ENCODE measurements at regions not wholly inside any gene's neighbourhood (a gene's known extent, or its start where the extent isn't known, plus 50 kb on each side); places are given as distances from the start of the nearest gene placed in this dataset.

GRCh38 chr9:89780959-89781358 lies 176.1 kb downstream of the GADD45G start:
- Histone ChIP-seq H3K9me3 (ENCODE audit: control insufficient read depth in 3 of 3, low read length in 3 of 3) (no peaks in the 10 kb centered on the region), H3K9ac (ENCODE audit: low read depth in 1 of 3, low read length in 3 of 3) (no peak overlapping the region), H3K27ac (ENCODE audit: low read depth, low read length) (no peak overlapping the region), H3K4me1 (ENCODE audit: control insufficient read depth in 3 of 3, insufficient read depth in 3 of 3, low read length in 3 of 3) (peaks cover 10 to 19% (median 11%) of the 10 kb centered on the region in 3 donors), H3K36me3 (ENCODE audit: control insufficient read depth in 3 of 3, insufficient read depth in 3 of 3, low read length in 3 of 3) (no peaks in the 10 kb centered on the region), H3K4me3 (ENCODE audit: low read length in 3 of 3) (no peak overlapping the region), H3K27me3 (ENCODE audit: control insufficient read depth in 3 of 3, insufficient read depth in 3 of 3, low read length in 3 of 3) (peaks cover 0 to 3% (median 2%) of the 10 kb centered on the region in 3 donors)

- H3K4me1 ChIP-seq (ENCODE audit: control insufficient read depth in 3 of 3, insufficient read depth in 3 of 3, low read length in 3 of 3): peaks cover 10 to 16% (median 11%) of the 10 kb centered on the region in 3 donors
- H3K9me3 ChIP-seq (ENCODE audit: control insufficient read depth in 3 of 3, low read length in 3 of 3): no peaks in the 10 kb centered on the region
- no peak overlapping the region for H3K27ac ChIP-seq (ENCODE audit: low read depth, low read length)
- H3K4me3 ChIP-seq (ENCODE audit: low read length in 3 of 3): no peak overlapping the region
- no peak overlapping the region for H3K9ac ChIP-seq (ENCODE audit: low read depth in 1 of 3, low read length in 3 of 3)
- H3K27me3 ChIP-seq (ENCODE audit: control insufficient read depth in 3 of 3, insufficient read depth in 3 of 3, low read length in 3 of 3): peaks cover 0 to 2% (median 0%) of the 10 kb centered on the region in 3 donors
- no peaks in the 10 kb centered on the region for H3K36me3 ChIP-seq (ENCODE audit: control insufficient read depth in 3 of 3, insufficient read depth in 3 of 3, low read length in 3 of 3)
Observed at GRCh38 chr9:89781838-89782540, 177.2 kb downstream of the GADD45G start.

- Histone ChIP-seq H3K36me3 (ENCODE audit: control insufficient read depth in 3 of 3, insufficient read depth in 3 of 3, low read length in 3 of 3) (no peaks in the 10 kb centered on the region), H3K4me3 (ENCODE audit: low read length in 3 of 3) (no peak overlapping the region), H3K27me3 (ENCODE audit: control insufficient read depth in 3 of 3, insufficient read depth in 3 of 3, low read length in 3 of 3) (peaks cover 0 to 6% (median 0%) of the 10 kb centered on the region in 3 donors), H3K4me1 (ENCODE audit: control insufficient read depth in 3 of 3, insufficient read depth in 3 of 3, low read length in 3 of 3) (peaks cover 3 to 6% (median 4%) of the 10 kb centered on the region in 3 donors), H3K9me3 (ENCODE audit: control insufficient read depth in 3 of 3, low read length in 3 of 3) (no peaks in the 10 kb centered on the region), H3K27ac (ENCODE audit: low read depth, low read length) (no peak overlapping the region), H3K9ac (ENCODE audit: low read depth in 1 of 3, low read length in 3 of 3) (no peak overlapping the region)
Observed at GRCh38 chr9:89786655-89787054, 181.8 kb downstream of the GADD45G start.

GRCh38 chr9:89787595-89787994 lies 182.8 kb downstream of the GADD45G start:
- no peaks in the 10 kb centered on the region for H3K9me3 ChIP-seq (ENCODE audit: control insufficient read depth in 3 of 3, low read length in 3 of 3)
- H3K9ac ChIP-seq (ENCODE audit: low read depth in 1 of 3, low read length in 3 of 3): no peak overlapping the region
- H3K36me3 ChIP-seq (ENCODE audit: control insufficient read depth in 3 of 3, insufficient read depth in 3 of 3, low read length in 3 of 3): no peaks in the 10 kb centered on the region

GRCh38 chr9:89788434-89788833 lies 183.6 kb downstream of the GADD45G start:
- Histone ChIP-seq H3K36me3 (ENCODE audit: control insufficient read depth in 3 of 3, insufficient read depth in 3 of 3, low read length in 3 of 3) (no peaks in the 10 kb centered on the region), H3K4me1 (ENCODE audit: control insufficient read depth in 3 of 3, insufficient read depth in 3 of 3, low read length in 3 of 3) (no peaks in the 10 kb centered on the region), H3K27me3 (ENCODE audit: control insufficient read depth in 3 of 3, insufficient read depth in 3 of 3, low read length in 3 of 3) (peaks cover 0 to 6% (median 0%) of the 10 kb centered on the region in 3 donors), H3K9me3 (ENCODE audit: control insufficient read depth in 3 of 3, low read length in 3 of 3) (no peaks in the 10 kb centered on the region), H3K4me3 (ENCODE audit: low read length in 3 of 3) (no peak overlapping the region), H3K27ac (ENCODE audit: low read depth, low read length) (no peak overlapping the region), H3K9ac (ENCODE audit: low read depth in 1 of 3, low read length in 3 of 3) (no peak overlapping the region)

More at GRCh38 chr9:89787595-89787994, 182.8 kb downstream of the GADD45G start:
- Histone ChIP-seq H3K4me1 (ENCODE audit: control insufficient read depth in 3 of 3, insufficient read depth in 3 of 3, low read length in 3 of 3) (no peaks in the 10 kb centered on the region), H3K4me3 (ENCODE audit: low read length in 3 of 3) (no peak overlapping the region), H3K27me3 (ENCODE audit: control insufficient read depth in 3 of 3, insufficient read depth in 3 of 3, low read length in 3 of 3) (peaks cover 0 to 6% (median 0%) of the 10 kb centered on the region in 3 donors), H3K27ac (ENCODE audit: low read depth, low read length) (no peak overlapping the region)

GRCh38 chr9:89789922-89790510 lies 185.2 kb downstream of the GADD45G start:
- H3K36me3 ChIP-seq (ENCODE audit: control insufficient read depth in 3 of 3, insufficient read depth in 3 of 3, low read length in 3 of 3): no peaks in the 10 kb centered on the region
- no peak overlapping the region for H3K4me3 ChIP-seq (ENCODE audit: low read length in 3 of 3)
- H3K9ac ChIP-seq (ENCODE audit: low read depth in 1 of 3, low read length in 3 of 3): no peak overlapping the region
- peaks cover 0 to 6% (median 0%) of the 10 kb centered on the region in 3 donors for H3K27me3 ChIP-seq (ENCODE audit: control insufficient read depth in 3 of 3, insufficient read depth in 3 of 3, low read length in 3 of 3)
- H3K9me3 ChIP-seq (ENCODE audit: control insufficient read depth in 3 of 3, low read length in 3 of 3): no peaks in the 10 kb centered on the region
- no peaks in the 10 kb centered on the region for H3K4me1 ChIP-seq (ENCODE audit: control insufficient read depth in 3 of 3, insufficient read depth in 3 of 3, low read length in 3 of 3)
- H3K27ac ChIP-seq (ENCODE audit: low read depth, low read length): no peak overlapping the region

- H3K4me1 ChIP-seq (ENCODE audit: control insufficient read depth in 3 of 3, insufficient read depth in 3 of 3, low read length in 3 of 3): no peaks in the 10 kb centered on the region
- H3K27ac ChIP-seq (ENCODE audit: low read depth, low read length): no peak overlapping the region
- H3K27me3 ChIP-seq (ENCODE audit: control insufficient read depth in 3 of 3, insufficient read depth in 3 of 3, low read length in 3 of 3): peaks cover 0 to 6% (median 0%) of the 10 kb centered on the region in 3 donors
- H3K4me3 ChIP-seq (ENCODE audit: low read length in 3 of 3): no peak overlapping the region
- H3K9me3 ChIP-seq (ENCODE audit: control insufficient read depth in 3 of 3, low read length in 3 of 3): no peaks in the 10 kb centered on the region
- H3K36me3 ChIP-seq (ENCODE audit: control insufficient read depth in 3 of 3, insufficient read depth in 3 of 3, low read length in 3 of 3): no peaks in the 10 kb centered on the region
- no peak overlapping the region for H3K9ac ChIP-seq (ENCODE audit: low read depth in 1 of 3, low read length in 3 of 3)
Observed at GRCh38 chr9:89790542-89791109, 185.8 kb downstream of the GADD45G start.

- H3K9me3 ChIP-seq (ENCODE audit: control insufficient read depth in 3 of 3, low read length in 3 of 3): no peaks in the 10 kb centered on the region
- no peaks in the 10 kb centered on the region for H3K4me1 ChIP-seq (ENCODE audit: control insufficient read depth in 3 of 3, insufficient read depth in 3 of 3, low read length in 3 of 3)
- H3K36me3 ChIP-seq (ENCODE audit: control insufficient read depth in 3 of 3, insufficient read depth in 3 of 3, low read length in 3 of 3): no peaks in the 10 kb centered on the region
- H3K4me3 ChIP-seq (ENCODE audit: low read length in 3 of 3): no peak overlapping the region
- no peak overlapping the region for H3K9ac ChIP-seq (ENCODE audit: low read depth in 1 of 3, low read length in 3 of 3)
- H3K27me3 ChIP-seq (ENCODE audit: control insufficient read depth in 3 of 3, insufficient read depth in 3 of 3, low read length in 3 of 3): peaks cover 0 to 6% (median 0%) of the 10 kb centered on the region in 3 donors
- no peak overlapping the region for H3K27ac ChIP-seq (ENCODE audit: low read depth, low read length)
Observed at GRCh38 chr9:89791754-89792153, 186.9 kb downstream of the GADD45G start.

- Histone ChIP-seq H3K9me3 (ENCODE audit: control insufficient read depth in 3 of 3, low read length in 3 of 3) (no peaks in the 10 kb centered on the region), H3K4me1 (ENCODE audit: control insufficient read depth in 3 of 3, insufficient read depth in 3 of 3, low read length in 3 of 3) (no peaks in the 10 kb centered on the region), H3K4me3 (ENCODE audit: low read length in 3 of 3) (no peak overlapping the region), H3K9ac (ENCODE audit: low read depth in 1 of 3, low read length in 3 of 3) (no peak overlapping the region), H3K27ac (ENCODE audit: low read depth, low read length) (no peak overlapping the region), H3K27me3 (ENCODE audit: control insufficient read depth in 3 of 3, insufficient read depth in 3 of 3, low read length in 3 of 3) (peaks cover 0 to 6% (median 0%) of the 10 kb centered on the region in 3 donors), H3K36me3 (ENCODE audit: control insufficient read depth in 3 of 3, insufficient read depth in 3 of 3, low read length in 3 of 3) (no peaks in the 10 kb centered on the region)
Observed at GRCh38 chr9:89792189-89793123, 187.6 kb downstream of the GADD45G start.

All from skeletal muscle tissue (tissue), 3 donors.